Heart left ventricle (tissue), 13 donors: ENCODE measurements at regions not wholly inside any gene's neighbourhood (a gene's known extent, or its start where the extent isn't known, plus 50 kb on each side); places are given as distances from the start of the nearest gene placed in this dataset.

Source experiments
- POLR2A ChIP-seq, 2 donors: fragments of 450-650 bp; IDR thresholded peaks; one replicate each; pipeline ENCODE4 v1.6.1; 2017; ENCODE audit warnings: antibody characterized with exemption in 2 of 2, mild to moderate bottlenecking in 2 of 2, moderate library complexity in 2 of 2
- TF ChIP-seq, protein P1 (sequence below), 12 donors: fragments of 200-600 bp; sonication (generic) in 4 of 12; IDR thresholded peaks; one replicate each; pipeline versions ENCODE4 v1.5.0 to v1.8.0; 2018 to 2022; ENCODE audit warnings: antibody characterized with exemption in 12 of 12, mild to moderate bottlenecking in 5 of 12
- donor health status: ischemic (EF 13 %, LVEDD 7.1; RV severe dilation, severe dysfunction).
- donor health status: DM: no; HTN: yes; CAD: no.
- donor health status: DM: no; HTN: no; CAD: no.
- donor health status: ischemic (EF 25% LVEDD 6.9; RV normal size, moderate dysfunction).
- donor health status: ischemic (EF 25% LVEDD 5.7; RV mildly dilated, moderate dysfunction).
- donor health status: ischemic (EF 35%, LVEDD 5.7; RV mildly dilated, moderate dysfunction).
- donor health status: nonischemic (EF 11% LVEDD 7.7; RV severe dilation, severe dysfunction).
- donor health status: DM: yes; HTN: yes; CAD: no.
- donor health status: PGD.
- donor health status: ischemic (EF 29% LVEDD 5.4; RV normal size, mild dysfunction).
- donor health status: nonischemic (EF 23%, LVEDD 6.1; RV moderate dilation, normal function).

DNA sequence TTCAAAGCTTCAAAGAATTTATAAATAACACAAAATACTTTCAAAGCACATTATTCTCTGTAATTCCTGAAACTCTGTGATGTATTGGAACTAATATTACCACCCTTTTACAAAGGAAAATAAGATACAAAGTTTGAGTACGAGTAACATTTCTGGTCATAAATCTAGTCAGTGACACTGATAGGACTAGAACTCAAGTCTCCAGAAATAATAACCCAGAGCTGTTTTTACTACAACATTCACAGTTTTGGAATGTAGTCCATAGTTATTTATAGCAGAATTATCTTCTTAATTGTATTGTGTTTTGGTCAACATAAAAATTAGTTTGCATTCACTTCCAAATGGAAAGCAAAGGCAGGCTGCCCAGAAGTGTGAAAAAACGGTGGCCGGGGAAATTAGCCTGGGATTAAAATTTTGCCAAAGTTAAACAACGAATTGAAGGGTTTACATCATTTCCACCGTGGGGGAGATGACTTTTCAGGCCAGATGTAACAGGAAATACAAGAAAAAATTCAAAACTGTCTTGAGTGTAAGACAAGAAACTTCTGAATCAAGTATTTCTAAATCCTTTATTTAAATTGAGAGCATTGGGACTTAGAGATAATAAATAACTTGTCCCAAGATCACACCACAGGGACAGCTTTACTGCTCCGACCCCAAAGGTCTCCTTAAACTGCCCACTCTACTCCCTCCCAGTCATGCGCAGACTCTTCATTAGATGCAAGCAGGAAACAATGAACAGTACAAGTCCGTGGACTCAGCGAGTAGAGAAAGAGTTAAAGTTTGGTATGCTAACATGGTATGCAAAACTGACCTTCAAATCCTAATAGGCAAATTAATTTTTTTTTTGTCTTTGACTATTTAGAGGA lies 74.3 kb upstream of the VGLL4 start:
- TF ChIP-seq, protein P1, sequence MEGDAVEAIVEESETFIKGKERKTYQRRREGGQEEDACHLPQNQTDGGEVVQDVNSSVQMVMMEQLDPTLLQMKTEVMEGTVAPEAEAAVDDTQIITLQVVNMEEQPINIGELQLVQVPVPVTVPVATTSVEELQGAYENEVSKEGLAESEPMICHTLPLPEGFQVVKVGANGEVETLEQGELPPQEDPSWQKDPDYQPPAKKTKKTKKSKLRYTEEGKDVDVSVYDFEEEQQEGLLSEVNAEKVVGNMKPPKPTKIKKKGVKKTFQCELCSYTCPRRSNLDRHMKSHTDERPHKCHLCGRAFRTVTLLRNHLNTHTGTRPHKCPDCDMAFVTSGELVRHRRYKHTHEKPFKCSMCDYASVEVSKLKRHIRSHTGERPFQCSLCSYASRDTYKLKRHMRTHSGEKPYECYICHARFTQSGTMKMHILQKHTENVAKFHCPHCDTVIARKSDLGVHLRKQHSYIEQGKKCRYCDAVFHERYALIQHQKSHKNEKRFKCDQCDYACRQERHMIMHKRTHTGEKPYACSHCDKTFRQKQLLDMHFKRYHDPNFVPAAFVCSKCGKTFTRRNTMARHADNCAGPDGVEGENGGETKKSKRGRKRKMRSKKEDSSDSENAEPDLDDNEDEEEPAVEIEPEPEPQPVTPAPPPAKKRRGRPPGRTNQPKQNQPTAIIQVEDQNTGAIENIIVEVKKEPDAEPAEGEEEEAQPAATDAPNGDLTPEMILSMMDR (IDR thresholded peaks at IDR 0.05), result no peak
- no peak for TF ChIP-seq POLR2A (IDR thresholded peaks at IDR 0.05)
